ENCODE measurements at regions not wholly inside any gene's neighbourhood (a gene's known extent, or its start where the extent isn't known, plus 50 kb on each side); places are given as distances from the start of the nearest gene placed in this dataset.

DNA sequence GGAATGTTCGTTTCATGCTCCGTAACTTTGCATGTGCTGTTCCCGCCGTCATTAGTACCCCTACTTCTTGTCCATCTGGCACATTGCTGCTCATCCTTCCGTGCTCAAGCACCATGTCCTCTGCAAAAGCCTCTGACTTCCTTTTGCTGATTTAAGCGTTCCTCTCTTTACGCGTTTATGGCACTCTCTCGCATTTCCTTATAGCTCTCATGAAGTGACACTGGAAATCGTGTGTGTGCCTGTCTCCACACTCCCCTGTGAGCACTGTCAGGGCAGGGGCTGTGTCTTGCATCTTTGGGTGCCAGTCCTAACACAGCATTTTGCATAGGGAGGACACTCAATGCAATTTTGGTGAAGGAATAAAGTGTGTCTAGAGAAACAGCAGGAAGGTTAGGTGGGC lies 210.6 kb upstream of the FAT1 start:
- DNase-seq = no peak

DNA sequence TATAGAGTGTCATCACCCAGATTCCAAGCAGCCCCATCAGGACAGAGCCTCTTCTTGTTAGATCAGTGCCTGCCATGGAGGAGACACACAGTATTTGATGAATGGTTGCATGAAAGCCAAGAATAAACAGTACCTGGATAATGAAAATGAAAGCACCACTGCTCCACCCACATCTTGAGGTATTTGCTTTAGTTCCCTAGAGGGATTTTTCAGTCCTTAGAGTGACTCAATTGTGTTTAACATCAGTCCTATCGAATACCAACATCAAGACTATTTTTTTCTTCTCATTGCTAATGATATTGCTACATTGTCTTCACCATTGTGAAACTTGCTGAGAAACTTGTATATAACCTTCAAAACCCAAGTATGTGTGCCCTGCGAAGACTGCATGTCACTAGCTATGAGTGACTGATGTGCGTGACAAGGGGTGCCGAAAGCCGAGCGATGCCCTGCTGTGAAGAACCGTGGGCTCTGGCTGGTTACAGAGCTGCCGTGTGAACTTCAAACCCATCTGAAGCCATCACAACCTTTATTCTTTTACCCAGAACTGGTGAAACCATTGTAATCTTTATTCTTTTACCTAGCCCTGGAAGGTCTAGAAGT lies 211.3 kb upstream of the FAT1 start:
- no peak for DNase-seq

- DNase-seq = no peak
Observed at GRCh38 chr4:186935901-186936300, 212.2 kb upstream of the FAT1 start.

DNA sequence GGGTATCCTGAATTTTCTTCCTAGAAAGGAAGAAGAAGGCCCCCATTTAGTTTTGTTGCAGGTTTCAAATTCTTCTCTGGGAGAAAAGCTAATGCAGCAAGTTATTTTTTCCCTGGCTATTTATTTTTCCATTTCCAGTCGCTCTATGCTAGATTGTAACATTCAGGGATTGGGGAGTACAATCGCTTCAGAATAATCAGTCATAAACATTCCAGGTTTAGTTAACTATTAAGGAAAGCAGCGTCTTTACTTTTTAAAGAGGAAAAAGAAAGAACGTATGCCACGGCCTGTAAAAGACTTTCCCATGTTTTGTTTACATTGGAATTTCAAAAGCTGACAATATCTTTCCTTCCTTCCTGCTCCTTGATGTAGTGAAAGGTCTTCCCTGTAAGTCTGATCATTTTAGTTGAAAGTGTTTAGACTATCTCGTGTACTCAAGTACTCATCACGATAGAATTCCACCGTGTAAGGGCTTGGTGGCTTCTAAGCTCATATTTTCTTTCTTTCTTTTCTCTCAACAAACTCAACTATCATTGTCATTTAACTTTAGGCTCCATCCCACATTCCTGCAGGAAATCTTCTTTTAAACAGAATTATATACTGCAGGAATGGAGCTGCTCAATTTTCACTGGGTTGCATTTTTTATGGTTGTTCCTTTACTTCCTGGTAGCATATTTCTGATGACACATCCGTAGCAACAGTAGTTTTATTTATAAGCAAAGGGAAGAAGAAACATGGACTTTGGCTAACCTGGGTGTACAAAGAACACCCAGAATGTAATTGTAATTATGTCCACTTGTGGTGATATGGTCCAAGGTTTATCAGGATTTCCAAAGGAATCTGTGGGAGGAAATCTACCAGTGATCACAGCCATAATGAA lies 213.1 kb upstream of the FAT1 start:
- peak; percentile 58 for DNase-seq

- DNase-seq = no peak
Observed at GRCh38 chr4:186939226-186939625, 215.6 kb upstream of the FAT1 start.

DNA sequence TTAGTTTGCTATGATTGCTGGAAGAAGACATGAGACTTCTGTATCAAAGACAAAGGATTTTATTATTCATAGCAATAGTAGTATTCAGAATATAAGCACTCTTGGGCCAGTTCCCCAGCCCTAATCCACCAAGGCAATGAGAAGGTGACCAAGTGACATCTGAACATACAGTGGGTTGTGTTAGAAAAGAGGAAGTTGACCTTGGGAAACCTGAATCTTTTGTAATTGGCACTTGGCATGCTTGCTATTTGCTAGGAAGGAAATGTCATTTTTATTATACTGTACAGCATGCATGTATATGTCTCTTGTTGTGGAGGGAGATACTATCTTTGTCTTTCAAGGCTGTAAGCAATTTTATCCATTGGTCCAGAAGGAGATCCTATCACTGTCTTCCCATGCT lies 216.1 kb upstream of the FAT1 start:
- no peak for DNase-seq

GRCh38 chr4:186940476-186940875 lies 216.8 kb upstream of the FAT1 start:
- DNase-seq = no peak

DNA sequence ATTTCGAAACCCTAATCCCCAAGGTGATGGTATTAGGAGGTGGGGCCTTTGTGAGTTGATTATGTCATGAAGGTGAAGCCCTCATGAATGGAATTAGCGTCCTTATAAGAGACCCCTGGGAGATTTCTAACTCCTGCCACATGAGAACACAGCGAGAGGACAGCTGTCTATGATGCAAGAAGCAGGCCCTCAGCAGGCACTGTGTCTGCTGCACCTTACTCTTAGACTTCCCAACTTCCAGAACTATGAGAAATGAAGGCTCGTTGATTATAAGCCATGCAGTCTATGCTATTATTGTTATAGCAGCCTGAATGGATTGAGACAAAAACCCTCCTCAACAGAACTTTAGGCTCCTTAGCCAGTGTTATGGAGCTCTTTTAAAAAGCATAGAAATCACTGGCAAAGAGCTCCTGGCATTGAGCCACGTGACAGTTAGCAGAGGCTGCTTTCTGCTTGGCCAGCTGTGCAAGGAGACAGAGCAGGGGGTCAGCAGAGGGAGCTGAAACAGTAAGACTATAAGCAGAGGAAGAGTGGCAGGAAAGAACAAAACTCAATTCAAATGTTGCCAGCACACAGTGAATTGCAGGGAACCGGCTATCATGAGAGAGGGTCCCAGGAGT lies 219.2 kb upstream of the FAT1 start:
- DNase-seq = peak; percentile 95

DNA sequence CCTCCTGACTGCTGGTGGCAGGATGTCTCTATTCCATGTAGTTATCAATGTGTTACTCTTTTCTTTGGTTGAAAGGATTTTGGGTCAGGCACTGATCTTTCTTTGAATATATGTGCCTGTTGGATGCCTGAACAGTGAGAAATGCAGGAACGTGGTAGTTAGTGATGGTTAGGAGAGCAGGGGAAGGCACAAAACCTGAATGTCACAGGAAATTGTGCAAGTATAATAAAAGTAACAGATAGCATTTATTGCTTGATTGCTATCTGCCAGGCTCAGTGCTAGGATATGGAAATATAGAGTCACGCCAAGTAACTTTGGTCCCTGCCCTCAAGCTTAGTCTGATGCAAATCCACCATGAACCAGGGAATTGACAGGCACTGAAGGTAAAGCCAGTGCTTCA lies 219.8 kb upstream of the FAT1 start:
- DNase-seq = no peak

DNA sequence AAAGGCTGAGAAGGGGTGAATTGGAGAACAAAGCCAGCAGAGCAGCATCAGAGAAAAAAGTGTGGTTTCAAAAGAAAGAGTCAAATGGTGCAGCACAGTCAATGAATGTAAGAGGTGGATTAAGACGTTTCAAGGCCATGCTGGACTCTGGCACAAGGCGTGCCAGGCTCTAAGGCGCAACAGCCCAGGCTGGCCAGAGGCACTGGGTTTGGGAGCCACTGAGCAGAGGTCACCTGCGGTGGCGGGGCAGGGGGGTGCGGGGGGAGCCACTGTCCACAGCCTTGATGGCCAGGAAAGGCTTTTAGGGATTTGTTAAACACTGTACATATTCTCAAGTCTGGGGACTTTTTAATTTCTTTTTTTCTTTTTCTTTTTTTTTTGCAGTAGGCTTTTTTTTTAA lies 222.5 kb upstream of the FAT1 start:
- no peak for DNase-seq

DNA sequence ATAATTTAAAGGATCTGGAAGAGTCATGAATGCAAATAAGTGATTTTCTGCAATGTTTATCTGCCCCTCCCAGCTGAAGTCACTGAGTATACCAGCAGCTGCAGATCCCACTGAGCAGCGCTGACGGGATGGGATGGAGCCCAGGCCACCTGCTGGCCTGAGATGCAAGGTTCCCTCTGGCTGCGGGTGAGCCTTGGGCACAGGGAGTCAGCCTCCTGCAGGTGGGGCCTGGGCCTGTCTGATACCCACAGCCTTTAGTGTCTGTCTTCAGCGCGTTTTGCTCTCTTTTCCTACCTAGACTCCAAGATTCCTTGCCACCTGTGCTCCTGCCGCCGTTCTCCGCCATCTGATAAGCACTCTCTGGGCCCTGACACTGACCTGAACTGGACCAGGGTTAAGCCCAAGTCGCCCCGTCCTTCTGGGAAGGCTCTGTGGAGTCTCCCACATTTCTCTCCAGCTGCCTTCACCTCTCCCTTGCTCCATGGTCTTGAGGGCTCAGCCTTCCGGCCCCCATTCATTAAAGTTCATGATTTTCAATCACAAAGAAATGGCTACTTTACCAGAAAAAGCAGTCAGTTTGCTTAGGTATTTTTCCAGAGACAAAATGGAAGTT lies 223.1 kb upstream of the FAT1 start:
- DNase-seq = peak; percentile 74

DNA sequence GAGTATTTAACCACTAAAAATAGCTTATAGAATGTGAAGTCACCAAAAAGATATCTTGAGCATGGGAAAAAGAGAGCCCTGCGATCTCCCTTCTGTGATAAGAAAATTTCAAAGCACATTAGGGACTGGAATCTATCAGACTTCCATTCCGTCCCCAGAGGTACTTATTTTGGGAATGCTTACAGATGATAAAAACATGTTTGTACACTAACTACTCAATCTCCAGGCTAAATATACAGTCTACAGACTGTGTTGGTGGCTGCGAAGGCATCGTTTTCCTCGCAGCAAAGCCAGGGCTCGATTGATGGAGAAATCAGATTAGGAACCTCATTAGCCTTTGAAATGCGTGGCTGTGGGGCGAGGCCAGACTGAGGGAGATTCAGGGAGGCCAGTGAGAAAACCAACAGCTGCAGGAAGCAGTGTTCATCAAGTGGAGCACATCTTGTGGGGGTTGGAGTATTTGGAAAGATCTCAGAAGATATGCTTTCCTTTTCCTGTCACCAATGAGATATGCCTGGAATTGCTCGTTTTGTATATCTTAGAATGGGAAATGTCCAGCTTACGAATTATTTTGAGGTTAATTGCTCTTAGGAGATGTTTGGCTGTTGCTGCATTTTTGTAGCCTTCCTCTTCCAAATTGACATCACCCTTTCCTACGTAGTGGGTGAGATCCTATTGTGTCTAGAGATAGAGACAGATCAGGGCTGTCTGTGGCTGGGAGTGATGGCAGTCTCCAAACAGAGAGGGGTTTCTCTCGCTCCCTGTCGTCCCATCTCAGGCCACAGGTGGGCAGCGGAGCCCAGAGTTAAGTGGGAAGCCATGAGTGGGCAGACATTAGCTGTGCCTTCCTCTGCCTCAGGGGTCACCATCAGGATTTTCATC lies 224.9 kb upstream of the FAT1 start:
- peak; percentile 69 for DNase-seq

- DNase-seq = no peak
Observed at GRCh38 chr4:186949847-186950246, 226.2 kb upstream of the FAT1 start.

DNA sequence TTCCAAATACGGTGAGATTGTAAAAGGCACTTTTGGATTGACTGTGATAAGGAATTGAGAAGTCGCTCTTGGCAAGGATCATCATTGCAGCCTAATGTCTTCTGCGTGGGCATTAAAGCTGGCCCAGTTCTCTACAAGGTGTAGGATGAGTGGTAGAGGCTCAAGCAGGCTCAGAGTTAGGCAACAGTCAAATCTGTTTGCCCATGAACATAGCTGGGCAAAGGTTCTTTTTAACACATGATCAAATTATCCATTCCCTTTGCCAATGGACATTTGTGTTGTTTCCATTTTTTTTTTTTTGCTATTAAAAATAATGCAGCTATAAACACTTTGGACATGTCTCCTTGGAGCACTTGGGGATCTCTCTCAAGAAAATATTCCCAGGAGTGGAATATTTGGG lies 229.1 kb upstream of the FAT1 start:
- DNase-seq = no peak

- DNase-seq = peak; percentile 24
Observed at GRCh38 chr4:186953599-186954260, 230.1 kb upstream of the FAT1 start.

- DNase-seq = no peak
Observed at GRCh38 chr4:186954509-186954908, 230.9 kb upstream of the FAT1 start.

DNA sequence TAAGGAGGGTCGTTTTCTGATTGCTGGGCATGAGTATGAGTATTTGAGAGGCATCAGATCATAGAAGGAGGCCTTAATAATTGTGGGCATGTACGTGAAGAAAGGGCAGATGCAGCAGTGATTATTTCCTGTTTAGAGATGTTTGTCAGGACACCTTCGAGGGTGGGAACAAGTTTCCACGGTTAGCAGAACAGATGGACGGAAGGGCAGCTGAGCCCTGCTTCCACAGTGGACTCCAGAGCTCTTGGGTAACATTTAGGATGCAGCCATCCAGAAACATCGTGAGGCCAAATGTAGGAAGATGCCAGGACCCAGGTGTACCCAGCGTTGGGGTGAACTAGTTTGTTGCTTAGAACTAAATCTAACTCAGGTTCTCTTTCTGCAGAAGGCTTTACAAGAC lies 231.3 kb upstream of the FAT1 start:
- no peak for DNase-seq

DNA sequence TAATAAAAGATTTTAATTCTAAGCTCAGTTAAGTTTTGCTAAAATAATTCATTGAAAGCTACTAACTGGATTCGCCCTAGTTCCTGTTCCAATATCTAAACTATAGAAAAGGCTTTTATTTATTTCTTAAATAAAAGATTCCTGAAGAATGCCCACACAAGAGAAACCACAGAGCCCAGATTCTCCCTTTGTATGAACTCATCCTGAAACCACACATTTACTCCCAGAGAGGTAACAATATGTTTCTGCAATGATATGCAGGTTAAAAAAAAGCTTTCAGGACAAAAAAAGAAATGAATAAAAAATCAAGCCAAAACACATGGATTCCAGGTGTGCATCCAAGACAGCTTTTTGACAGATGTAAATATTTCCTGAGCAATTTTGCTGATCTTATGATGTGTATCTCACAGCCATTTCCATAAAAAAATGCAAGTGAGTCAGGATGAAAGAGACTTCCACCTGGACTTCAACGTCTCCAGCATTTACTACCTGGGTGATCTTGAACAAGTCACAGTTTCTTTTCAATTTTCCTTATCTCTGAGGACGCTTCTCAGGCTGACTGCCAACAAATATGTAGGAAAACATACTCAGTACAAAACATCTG lies 234.4 kb upstream of the FAT1 start:
- DNase-seq = no peak

GRCh38 chr4:186958726-186959350 lies 235.2 kb upstream of the FAT1 start:
- no peak for DNase-seq

DNA sequence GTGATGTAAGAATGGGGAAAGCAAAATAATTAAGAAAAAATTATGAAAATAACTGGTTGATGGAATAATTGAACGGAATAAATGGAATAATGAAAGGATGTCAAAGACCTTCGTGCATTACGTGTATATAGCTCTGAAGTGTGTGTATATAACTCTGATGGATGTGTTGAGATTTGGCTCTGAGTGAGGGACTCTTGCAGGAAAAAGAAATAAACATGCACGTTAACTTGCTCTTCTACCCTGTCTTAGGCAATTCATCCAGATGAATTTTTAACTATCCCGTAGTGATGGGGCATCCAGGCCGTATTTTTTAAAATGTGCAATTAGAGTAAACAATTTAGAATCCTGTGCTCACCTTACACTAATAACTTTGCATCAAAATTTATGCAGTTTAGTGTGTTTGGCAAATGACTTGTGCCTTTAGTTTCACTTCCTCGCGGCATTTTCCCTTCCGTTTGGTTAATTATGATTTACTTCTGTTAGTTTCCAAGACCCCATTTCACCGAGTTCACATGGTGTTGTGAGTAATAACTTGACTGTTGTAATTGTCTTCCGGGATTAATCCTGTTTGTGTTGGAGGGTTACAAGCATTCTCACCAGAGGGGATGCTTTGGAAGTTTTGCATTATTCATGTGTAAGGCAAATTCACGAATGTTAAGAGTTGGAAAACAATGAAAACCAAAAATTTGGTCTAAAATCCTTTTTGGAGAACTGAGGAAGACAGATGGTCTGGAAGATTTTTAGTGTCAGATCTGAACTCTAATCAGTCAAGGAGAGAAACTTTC lies 256.5 kb upstream of the FAT1 start:
- no peak for DNase-seq
